GM12891 (cell line): ENCODE measurements at regions not wholly inside any gene's neighbourhood (a gene's known extent, or its start where the extent isn't known, plus 50 kb on each side); places are given as distances from the start of the nearest gene placed in this dataset.

Experiments
- DNase-seq: peaks from one replicate; pipeline ENCODE4 v3.0.0; 2011; ENCODE audit warnings: low spot score; ENCODE audit not compliant: insufficient read length
- FAIRE-seq: peaks from 2 replicates; lab custom pipeline; 2011; peaks lifted over from hg19 to GRCh38; lab: Jason Lieb, UNC
- PAX5 ChIP-seq: IDR thresholded peaks from 2 replicates; pipeline ENCODE4 v1.6.1; 2011; ENCODE audit warnings: low read length, moderate library complexity, mild to moderate bottlenecking; ENCODE audit not compliant: insufficient read depth, severe bottlenecking
- POLR2A ChIP-seq: IDR thresholded peaks from 2 replicates; pipeline ENCODE4 v1.6.1; 2011; ENCODE audit warnings: low read depth, low read length, control low read depth
- POLR2AphosphoS5 ChIP-seq: IDR thresholded peaks from 2 replicates; pipeline ENCODE4 v1.6.1; 2011; ENCODE audit warnings: low read depth, low read length, control low read depth
- POU2F2 ChIP-seq: IDR thresholded peaks from 2 replicates; pipeline ENCODE4 v1.6.1; 2011; ENCODE audit warnings: low read depth, mild to moderate bottlenecking, control low read depth, low read length, moderate library complexity
- SPI1 ChIP-seq: IDR thresholded peaks from 2 replicates; pipeline ENCODE4 v1.6.1; 2011; ENCODE audit warnings: low read depth, low read length, control low read depth
- TAF1 ChIP-seq: IDR thresholded peaks from 2 replicates; pipeline ENCODE4 v1.6.1; 2011; ENCODE audit warnings: low read depth, low read length, control low read depth

- no peak for TF ChIP-seq POLR2AphosphoS5
- FAIRE-seq (no peak), DNase-seq (no peak)
Measured at GRCh38 chr3:140834266-140835037, 107.2 kb upstream of the SLC25A36 start.

GRCh38 chr3:140842984-140843649 lies 98.5 kb upstream of the SLC25A36 start:
- FAIRE-seq (peak; percentile 94), DNase-seq (peak; percentile 32)
- TF ChIP-seq SPI1 (peak; percentile 99), PAX5 (no peak)

GRCh38 chr3:140843656-140844055 lies 98.0 kb upstream of the SLC25A36 start:
- no peak for TF ChIP-seq POLR2AphosphoS5
- no peak for TF ChIP-seq SPI1
- no peak for FAIRE-seq
- no peak for DNase-seq

GRCh38 chr3:140844072-140844471 lies 97.6 kb upstream of the SLC25A36 start:
- DNase-seq (no peak), FAIRE-seq (peak; percentile 9)
- TF ChIP-seq POLR2AphosphoS5 = no peak

GRCh38 chr3:140845882-140846281 lies 95.8 kb upstream of the SLC25A36 start:
- DNase-seq (no peak), FAIRE-seq (peak; percentile 16)
- no peak for TF ChIP-seq POLR2A

GRCh38 chr3:140848666-140849065 lies 93.0 kb upstream of the SLC25A36 start:
- DNase-seq (no peak), FAIRE-seq (no peak)
- TF ChIP-seq SPI1 (no peak), PAX5 (no peak)

- TF ChIP-seq TAF1 (no peak), PAX5 (no peak), SPI1 (no peak), POLR2AphosphoS5 (no peak), POU2F2 (no peak), POLR2A (no peak)
- FAIRE-seq (no peak), DNase-seq (no peak)
Measured at GRCh38 chr3:140850210-140850955, 91.3 kb upstream of the SLC25A36 start.

- no peak for TF ChIP-seq POLR2A
- TF ChIP-seq SPI1 = no peak
- no peak for TF ChIP-seq POLR2AphosphoS5
- no peak for TF ChIP-seq TAF1
- no peak for TF ChIP-seq POU2F2
- TF ChIP-seq PAX5 = no peak
- FAIRE-seq (no peak), DNase-seq (no peak)
Measured at GRCh38 chr3:140854961-140855360, 86.7 kb upstream of the SLC25A36 start.

- no peak for DNase-seq
- TF ChIP-seq SPI1 (no peak), TAF1 (no peak)
- no peak for FAIRE-seq
Measured at GRCh38 chr3:140856905-140857304, 84.7 kb upstream of the SLC25A36 start.

- FAIRE-seq (no peak), DNase-seq (no peak)
- TF ChIP-seq PAX5 = no peak
- no peak for TF ChIP-seq TAF1
Measured at GRCh38 chr3:140857993-140858392, 83.6 kb upstream of the SLC25A36 start.

GRCh38 chr3:140859592-140860336 lies 81.9 kb upstream of the SLC25A36 start:
- FAIRE-seq (no peak), DNase-seq (no peak)
- no peak for TF ChIP-seq POU2F2

- FAIRE-seq = no peak
- no peak for TF ChIP-seq PAX5
- no peak for TF ChIP-seq POLR2AphosphoS5
- peak; percentile 3 for DNase-seq
Measured at GRCh38 chr3:140863580-140864009, 78.0 kb upstream of the SLC25A36 start.
